Retina (tissue), 1 donor: ENCODE measurements at regions not wholly inside any gene's neighbourhood (a gene's known extent, or its start where the extent isn't known, plus 50 kb on each side); places are given as distances from the start of the nearest gene placed in this dataset.

Experiments
- DNase-seq: peaks from one replicate; pipeline ENCODE4 v3.0.0-alpha.2; 2016

- DNase-seq = no peak
Measured at GRCh38 chr4:134019657-134020056, 181.9 kb downstream of the PABPC4L start.

- DNase-seq = no peak
Measured at GRCh38 chr4:134018846-134019245, 182.7 kb downstream of the PABPC4L start.

GRCh38 chr4:134001057-134001456 lies 200.5 kb downstream of the PABPC4L start:
- no peak for DNase-seq

GRCh38 chr4:133997436-133997835 lies 204.2 kb downstream of the PABPC4L start:
- no peak for DNase-seq

GRCh38 chr4:133996431-133997121 lies 205.0 kb downstream of the PABPC4L start:
- no peak for DNase-seq

GRCh38 chr4:133995243-133995960 lies 206.2 kb downstream of the PABPC4L start:
- DNase-seq = no peak

- no peak for DNase-seq
Measured at GRCh38 chr4:133982533-133983224, 218.9 kb downstream of the PABPC4L start.

- no peak for DNase-seq
Measured at GRCh38 chr4:133981327-133981726, 220.3 kb downstream of the PABPC4L start.

GRCh38 chr4:133972586-133972985 lies 229.0 kb downstream of the PABPC4L start:
- DNase-seq = peak; percentile 31

GRCh38 chr4:133969202-133969848 lies 232.3 kb downstream of the PABPC4L start:
- DNase-seq = peak; percentile 1

- no peak for DNase-seq
Measured at GRCh38 chr4:133968174-133968573, 233.4 kb downstream of the PABPC4L start.

GRCh38 chr4:133960975-133961374 lies 240.6 kb downstream of the PABPC4L start:
- no peak for DNase-seq

- no peak for DNase-seq
Measured at GRCh38 chr4:133943081-133943480, 258.5 kb downstream of the PABPC4L start.

GRCh38 chr4:133938061-133938460 lies 263.5 kb downstream of the PABPC4L start:
- DNase-seq = no peak

GRCh38 chr4:133929531-133930239 lies 271.9 kb downstream of the PABPC4L start:
- no peak for DNase-seq

- peak; percentile 1 for DNase-seq
Measured at GRCh38 chr4:133921280-133922195, 280.1 kb downstream of the PABPC4L start.

- DNase-seq = no peak
Measured at GRCh38 chr4:133920236-133920635, 281.4 kb downstream of the PABPC4L start.

- DNase-seq = no peak
Measured at GRCh38 chr4:133910165-133910564, 291.4 kb downstream of the PABPC4L start.

- no peak for DNase-seq
Measured at GRCh38 chr4:133903029-133903428, 298.6 kb downstream of the PABPC4L start.

- DNase-seq = no peak
Measured at GRCh38 chr4:133891011-133891410, 310.6 kb downstream of the PABPC4L start.

- DNase-seq = no peak
Measured at GRCh38 chr4:133887723-133888122, 313.9 kb downstream of the PABPC4L start.

- no peak for DNase-seq
Measured at GRCh38 chr4:133869486-133869885, 332.1 kb downstream of the PABPC4L start.
